KBM-7 (cell line): ENCODE measurements at regions not wholly inside any gene's neighbourhood (a gene's known extent, or its start where the extent isn't known, plus 50 kb on each side); places are given as distances from the start of the nearest gene placed in this dataset.
"Not testable (repeated sequence)": the region's sequence is repeated elsewhere in the genome, so short reads cannot be mapped to it uniquely, and the experiment has no call there.

ENCODE experiments used
- DNase-seq: peaks from one replicate; pipeline ENCODE4 v3.0.0-alpha.2; 2015
- in situ Hi-C: fragments of 300-500 bp; cut with MboI; formaldehyde crosslinking; loops from 2 replicates; pipeline ENCODE4 v1.14.3; 2020; ENCODE audit warnings: low sequenced_read_pairs, low pct_unique_long_range_greater_than_20kb, mixed read lengths

GRCh38 chr1:244304156-244304555 lies 147.6 kb downstream of the ADSS2 start:
- in situ Hi-C loops, result no loop called here
- DNase-seq, result no peak

- in situ Hi-C loops, result no loop called here
- no peak for DNase-seq
Measured at GRCh38 chr1:244304656-244305055, 147.1 kb downstream of the ADSS2 start.

- no peak for DNase-seq
- in situ Hi-C loops, result no loop called here
Measured at GRCh38 chr1:244305776-244306341, 145.8 kb downstream of the ADSS2 start.

GRCh38 chr1:244306544-244306943 lies 145.2 kb downstream of the ADSS2 start:
- no peak for DNase-seq
- in situ Hi-C loops, result no loop called here

GRCh38 chr1:244309191-244309590 lies 142.5 kb downstream of the ADSS2 start:
- DNase-seq, in situ Hi-C loops: not testable (repeated sequence)

GRCh38 chr1:244311784-244312532 lies 139.8 kb downstream of the ADSS2 start:
- in situ Hi-C loops, result no loop called here
- DNase-seq, result no peak

GRCh38 chr1:244313346-244313745 lies 138.4 kb downstream of the ADSS2 start:
- no peak for DNase-seq
- in situ Hi-C loops, result no loop called here

GRCh38 chr1:244314921-244315559 lies 136.7 kb downstream of the ADSS2 start:
- DNase-seq, result no peak
- in situ Hi-C loops, result no loop called here

- DNase-seq, result no peak
- in situ Hi-C loops, result no loop called here
Measured at GRCh38 chr1:244315996-244316395, 135.7 kb downstream of the ADSS2 start.

- DNase-seq, result no peak
- in situ Hi-C loops, result no loop called here
Measured at GRCh38 chr1:244316407-244316806, 135.3 kb downstream of the ADSS2 start.

GRCh38 chr1:244316986-244317655 lies 134.6 kb downstream of the ADSS2 start:
- in situ Hi-C loops, result no loop called here
- DNase-seq, result no peak

- in situ Hi-C loops, result no loop called here
- no peak for DNase-seq
Measured at GRCh38 chr1:244318078-244318477, 133.6 kb downstream of the ADSS2 start.

- in situ Hi-C loops, result no loop called here
- DNase-seq, result no peak
Measured at GRCh38 chr1:244318512-244318911, 133.2 kb downstream of the ADSS2 start.

- DNase-seq, result peak; percentile 91
- in situ Hi-C loops, result no loop called here
Measured at GRCh38 chr1:244319283-244320132, 132.2 kb downstream of the ADSS2 start.

GRCh38 chr1:244322181-244322580 lies 129.5 kb downstream of the ADSS2 start:
- in situ Hi-C loops, result no loop called here
- DNase-seq, result no peak

GRCh38 chr1:244322791-244323521 lies 128.8 kb downstream of the ADSS2 start:
- DNase-seq, result peak; percentile 56
- in situ Hi-C loops, result no loop called here

GRCh38 chr1:244324176-244324883 lies 127.4 kb downstream of the ADSS2 start:
- in situ Hi-C loops, result no loop called here
- no peak for DNase-seq
